ENCODE measurements at regions not wholly inside any gene's neighbourhood (a gene's known extent, or its start where the extent isn't known, plus 50 kb on each side); places are given as distances from the start of the nearest gene placed in this dataset.

DNA sequence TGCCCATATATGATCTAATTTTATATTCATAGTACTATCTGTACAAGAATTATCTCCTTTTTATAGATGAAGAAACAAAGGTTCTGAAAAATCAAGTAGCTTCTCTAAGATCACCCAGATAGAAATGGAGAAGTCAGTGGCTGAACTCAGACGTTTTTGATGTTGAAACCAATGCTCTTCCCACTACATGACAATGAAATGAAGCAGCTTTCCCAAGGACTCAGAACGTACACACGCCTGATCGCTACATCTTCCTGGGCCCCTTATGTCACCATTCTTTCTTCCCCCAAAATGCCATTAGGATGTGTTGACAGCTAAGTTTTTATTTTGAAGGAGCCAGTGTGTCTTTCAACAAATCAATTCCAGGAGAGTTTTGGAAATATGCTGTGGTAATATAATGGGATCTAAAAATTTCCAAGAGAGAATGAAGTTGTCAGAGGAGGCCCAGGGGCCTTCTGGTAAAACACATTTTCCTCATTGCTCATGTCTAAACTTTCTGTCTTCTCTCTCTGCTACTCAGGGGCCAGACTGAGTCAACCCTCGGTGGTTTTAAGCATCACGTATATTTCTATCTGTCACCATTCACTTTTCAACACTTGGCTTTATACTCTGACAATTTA, 98.1 kb upstream of the COL21A1 start:
- DNase-seq: no peak

DNA sequence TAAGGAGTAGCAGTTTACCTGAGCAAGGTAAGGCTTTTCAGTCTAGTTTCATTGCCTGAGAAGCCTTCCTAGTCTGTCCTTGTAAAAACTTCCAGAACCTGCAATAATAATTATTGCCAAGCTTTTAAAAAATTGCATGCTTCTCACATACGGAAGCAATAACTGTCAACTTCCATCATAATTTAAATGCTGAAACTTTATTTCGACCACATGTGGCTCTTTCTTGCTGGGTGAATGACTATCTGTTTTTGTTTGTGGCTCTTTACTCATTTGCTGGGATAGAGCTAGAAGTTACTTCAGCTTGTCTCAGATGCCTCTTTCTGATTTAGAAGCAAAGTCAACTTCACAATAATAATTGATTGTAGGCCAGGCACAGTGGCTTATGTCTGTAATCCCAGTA, 95.9 kb upstream of the COL21A1 start:
- DNase-seq: no peak

DNA sequence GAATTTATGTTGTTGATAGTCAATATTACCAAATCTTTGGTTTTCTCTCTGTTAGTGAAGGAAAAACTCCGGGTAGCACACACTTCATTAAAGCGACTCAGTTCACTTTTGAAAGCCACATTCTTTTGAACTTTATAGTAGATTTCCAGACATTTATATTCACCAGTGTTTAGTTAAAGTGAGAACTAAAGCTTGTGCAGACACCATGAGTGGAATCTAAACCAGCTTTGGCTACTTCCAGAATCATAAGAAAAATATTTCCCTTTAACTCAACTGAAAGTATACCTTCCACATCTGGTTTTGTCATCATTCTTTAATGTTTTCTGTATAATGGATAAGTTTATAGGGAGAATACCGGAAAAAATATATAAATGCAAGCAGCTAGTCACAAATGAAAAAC, 92.1 kb upstream of the COL21A1 start:
- no peak for DNase-seq

DNA sequence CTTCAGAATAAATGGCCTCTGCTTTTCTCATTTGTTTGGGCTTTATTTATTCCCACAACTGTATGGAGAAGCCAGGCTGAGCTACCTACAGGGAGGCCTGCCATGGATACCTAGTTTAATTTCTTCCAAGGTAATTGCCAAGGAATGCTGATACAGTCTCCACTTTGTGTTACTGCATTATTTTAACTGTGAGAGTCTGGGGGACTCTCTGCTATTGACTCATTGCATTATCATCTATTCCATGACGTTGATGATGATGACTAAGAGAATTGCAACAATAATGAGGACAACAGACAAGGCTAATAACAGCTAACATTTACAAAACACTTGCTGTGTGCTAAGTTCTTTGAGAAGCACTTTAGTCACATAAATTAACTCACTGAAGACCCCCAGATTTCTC, 88.3 kb upstream of the COL21A1 start:
- no peak for DNase-seq

DNA sequence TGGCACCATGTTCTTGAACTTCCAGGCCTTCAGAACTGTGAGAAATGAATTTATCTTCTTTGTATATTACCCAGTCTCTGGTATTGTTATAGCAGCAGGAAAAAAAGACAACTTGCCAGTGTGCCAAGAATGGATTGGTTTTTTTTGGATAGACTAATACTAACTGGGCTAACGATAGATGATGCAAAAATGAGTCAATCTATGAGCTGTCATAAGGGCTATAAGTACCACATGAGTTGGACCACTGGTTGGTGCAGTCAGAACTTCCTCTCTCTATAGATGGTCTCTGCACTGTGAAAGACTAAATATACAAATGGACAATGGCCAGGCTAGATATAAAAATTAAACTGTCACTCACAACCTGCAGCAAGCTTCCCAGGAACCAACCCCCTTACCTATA, 87.6 kb upstream of the COL21A1 start:
- DNase-seq: no peak

DNA sequence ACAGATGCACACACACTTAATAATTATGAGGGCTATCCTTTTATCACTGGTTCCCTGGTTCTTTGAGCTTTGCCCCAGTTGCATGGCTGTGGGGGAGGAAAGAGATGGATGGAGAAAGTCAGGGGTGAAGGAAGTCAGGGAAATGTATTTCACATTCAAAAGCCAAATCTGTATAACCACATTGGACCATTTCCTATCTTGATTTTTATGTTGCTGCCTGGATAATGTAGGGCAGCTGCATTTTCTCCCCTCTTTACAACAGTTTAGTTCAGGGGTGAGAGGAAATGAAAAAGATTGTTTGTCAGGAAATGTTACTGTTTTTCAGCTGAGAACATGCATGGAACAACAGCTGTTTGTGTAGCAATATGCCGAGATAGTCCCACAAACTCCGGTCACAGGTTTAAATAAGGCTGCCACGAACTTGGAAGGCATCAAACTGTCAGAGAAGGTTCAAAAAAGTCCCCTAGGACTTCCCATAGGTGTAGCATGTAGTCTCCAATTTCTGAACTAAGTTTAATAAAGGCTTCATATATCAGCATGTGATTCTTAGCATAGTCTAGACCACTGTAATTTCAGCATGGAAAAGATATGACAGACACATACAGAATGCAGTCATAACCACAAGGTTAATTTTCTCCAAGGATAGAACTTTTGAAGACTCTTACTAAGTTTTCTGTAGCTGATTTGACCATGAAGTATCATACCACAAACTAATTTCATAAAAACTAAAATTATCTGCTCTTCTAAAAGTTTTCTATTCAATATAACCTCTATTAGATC, 82.1 kb upstream of the COL21A1 start:
- no peak for DNase-seq

DNA sequence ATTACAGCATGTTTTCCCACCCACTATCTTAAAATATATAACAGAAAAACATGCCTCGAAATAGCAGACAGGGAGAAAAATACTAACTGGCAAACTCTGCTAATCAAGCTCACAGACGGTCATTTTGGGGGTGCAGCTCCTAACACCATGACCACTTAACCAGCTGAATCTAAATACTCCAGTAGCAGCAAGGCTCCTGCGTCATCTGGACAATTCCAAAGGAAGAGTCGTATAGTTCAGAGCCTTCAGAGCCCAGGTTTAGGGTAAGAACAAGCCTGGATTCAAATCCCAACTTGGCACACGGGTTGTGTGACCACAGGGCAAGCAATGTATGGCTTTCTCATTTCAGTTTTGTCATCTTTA, 81.3 kb upstream of the COL21A1 start:
- DNase-seq: no peak

DNA sequence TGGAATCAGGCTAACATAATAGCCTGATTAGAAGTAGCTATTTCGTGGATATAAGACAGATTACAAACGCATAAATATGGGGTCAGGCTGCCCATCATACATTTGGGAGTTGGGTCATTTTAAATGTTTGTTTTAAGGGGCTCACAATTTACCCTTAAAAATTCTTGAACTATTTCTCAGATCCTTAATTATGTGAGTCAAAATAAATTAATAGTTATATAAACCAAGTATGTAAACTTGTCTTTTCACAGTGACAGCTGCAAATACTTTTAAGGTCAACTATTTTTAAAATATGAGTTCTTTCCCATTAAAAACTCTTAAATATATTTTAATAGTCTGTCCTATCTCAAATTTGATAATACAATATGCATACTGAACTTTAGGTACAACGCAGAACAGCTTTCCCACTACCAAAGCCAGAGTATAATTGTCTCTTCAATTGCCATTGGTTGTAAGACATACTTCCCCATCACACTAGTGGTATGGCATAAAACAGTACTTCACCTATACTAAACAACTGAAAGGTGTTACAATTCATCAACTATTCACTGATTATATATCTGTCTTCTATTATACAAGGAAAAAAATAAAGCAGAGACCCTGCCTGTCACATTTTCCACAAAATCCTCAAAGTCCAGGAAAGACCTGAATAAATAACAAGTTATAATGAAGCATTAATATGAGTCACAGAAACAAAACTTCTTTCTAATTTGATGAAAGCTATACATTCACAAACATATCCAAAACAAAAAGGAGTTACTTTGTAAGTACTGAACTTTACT, 80.8 kb upstream of the COL21A1 start:
- DNase-seq: no peak

DNA sequence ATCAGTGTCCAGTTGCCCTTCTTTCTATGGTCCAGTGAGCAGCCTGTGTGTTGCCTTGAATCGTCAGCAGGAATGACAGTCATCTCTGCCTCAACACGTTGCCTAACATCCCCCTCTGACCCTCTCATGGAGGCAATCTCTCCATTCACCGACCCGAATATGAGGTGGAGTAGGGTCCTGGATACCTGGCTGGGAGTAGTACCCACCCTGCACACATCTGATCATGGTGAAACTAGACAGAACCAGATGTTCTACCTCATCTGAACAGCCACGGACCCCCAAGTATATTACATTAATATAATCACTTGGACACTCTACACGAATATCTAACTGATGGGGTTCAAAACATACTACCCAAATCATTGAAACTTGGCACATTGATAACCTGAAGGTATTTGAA, 77.0 kb upstream of the COL21A1 start:
- DNase-seq: no peak

DNA sequence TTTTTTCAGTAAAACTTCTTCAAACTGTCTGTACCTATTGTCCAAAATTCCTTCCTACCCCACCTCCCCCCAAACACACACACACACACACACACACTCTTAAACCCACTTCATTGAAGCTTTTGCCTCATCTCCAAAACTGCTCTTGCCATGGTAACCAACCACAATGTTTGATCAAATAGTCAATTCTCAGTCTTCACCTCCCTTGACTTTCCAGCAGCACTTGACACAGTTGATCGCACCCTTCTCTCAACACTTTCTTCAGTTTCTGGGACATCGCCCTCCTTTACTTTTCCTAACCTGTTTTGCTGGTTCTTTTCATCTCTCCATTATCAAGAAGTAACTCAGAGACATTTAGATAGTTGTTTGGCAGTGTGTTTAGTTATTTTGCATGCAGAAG, 71.5 kb upstream of the COL21A1 start:
- no peak for DNase-seq

DNA sequence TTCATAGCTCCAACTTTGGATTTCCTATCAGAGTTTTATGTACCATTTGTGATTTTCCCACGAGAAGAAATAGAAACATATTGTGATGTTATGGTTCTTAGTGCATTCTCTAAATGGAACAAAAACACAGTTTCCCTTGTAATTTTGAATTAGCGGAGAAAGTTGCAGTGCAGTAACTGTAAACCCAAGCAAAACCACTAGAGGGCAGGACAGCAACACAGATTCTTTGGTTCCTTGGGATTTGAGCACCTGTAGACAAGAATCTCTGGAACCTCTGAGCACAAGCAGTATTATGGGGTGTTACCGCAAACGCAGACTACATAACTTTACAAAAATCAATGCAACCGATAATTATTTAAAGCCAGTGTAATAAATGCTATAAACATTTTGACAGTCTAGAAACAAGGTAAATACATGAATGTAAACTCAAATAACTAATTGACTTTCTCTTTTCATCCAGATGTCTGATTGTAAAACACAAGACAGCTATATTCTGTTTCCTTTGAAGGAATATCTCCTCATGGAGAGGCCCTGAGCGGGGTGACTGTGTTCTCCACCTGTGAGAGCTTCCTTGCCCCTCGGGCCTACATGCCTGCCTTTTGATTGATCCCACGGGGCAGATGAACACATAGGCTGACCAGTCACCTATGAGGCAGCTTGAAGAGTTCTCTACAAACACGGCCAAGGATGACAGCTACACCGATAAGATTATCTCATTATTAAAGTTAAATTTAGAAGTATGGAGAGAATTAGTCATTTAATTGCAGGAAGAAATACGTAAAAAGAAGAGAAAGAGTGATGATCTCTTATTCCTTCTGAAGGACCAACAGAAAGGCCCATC, 67.5 kb upstream of the COL21A1 start:
- DNase-seq: no peak

DNA sequence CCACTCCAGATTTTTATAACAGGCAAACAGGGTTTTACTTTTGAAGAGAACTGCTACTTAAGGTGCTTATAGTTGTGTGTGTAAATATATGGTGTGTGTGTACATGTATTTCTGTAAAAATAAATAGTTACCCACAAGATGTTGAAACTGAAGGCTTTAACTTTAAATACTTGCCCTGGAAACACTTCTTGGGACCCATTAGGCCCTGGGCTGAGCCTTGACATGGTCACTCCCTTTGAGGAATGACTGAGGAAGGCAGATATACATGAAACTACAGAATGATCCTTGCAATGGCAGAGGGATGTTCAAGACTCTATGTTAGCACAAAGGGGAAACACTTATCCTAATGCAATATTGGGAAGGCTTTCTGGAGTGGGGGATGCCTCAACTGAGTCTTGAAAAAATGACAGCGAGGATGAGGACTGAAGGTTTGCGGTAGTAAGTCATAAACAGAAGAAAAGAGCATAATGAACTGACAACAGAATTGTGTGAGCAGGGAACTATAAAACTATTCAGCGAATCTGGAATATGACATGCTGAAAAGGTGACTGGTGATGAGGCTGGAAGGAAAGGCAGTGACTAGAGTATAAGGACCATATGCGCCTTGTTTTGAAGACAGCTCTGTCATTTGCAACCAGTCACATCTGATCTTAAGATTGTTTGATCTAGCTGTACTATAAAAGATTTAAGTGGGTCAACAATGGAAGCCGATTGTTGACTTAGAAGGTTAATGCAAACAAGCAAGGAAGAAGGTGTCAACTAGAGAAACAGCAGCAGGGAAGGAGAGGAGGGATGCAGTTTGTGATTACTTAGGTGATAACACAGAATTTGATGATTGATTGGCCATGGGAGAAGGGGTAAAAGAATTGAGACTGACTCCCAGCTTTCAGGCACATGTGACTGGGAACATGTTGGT, 64.4 kb upstream of the COL21A1 start:
- DNase-seq: no peak

DNA sequence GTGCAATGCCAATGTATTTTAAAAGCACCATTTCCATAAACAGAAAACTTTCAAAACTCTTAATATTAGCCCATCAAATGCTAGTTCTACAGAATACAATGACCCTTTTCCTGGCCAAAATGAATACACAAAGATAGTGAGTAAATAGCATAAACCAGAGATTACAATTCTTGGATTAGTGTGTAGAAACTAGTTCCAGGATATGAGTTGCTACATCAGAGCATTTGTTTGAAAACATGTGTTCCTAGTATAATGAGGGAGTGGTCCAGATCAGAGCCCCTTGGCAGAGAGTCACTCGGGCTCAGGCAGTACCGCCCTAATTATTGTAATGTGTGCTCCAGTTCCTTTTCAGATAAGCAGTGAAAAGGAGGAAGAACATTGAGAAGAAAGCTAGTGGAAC, 63.7 kb upstream of the COL21A1 start:
- DNase-seq: no peak

DNA sequence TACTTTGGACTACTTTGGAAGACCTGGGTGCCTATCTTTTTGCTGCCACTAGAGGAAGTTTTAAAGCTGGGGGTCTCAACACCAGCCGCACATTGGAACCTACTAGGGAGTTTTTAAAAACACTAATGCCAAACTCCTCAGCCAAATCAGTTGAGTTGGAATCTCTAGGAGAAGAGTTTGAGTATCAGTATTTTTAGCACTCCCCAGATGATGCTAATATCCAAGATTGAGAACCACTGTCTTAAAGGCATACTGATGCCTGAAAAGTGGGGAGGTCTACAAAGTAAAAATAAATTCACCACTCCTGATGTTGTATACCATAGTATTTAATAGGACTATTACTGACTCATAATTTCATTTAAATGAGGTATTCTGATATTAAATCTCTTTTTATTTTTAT, 62.9 kb upstream of the COL21A1 start:
- no peak for DNase-seq

DNA sequence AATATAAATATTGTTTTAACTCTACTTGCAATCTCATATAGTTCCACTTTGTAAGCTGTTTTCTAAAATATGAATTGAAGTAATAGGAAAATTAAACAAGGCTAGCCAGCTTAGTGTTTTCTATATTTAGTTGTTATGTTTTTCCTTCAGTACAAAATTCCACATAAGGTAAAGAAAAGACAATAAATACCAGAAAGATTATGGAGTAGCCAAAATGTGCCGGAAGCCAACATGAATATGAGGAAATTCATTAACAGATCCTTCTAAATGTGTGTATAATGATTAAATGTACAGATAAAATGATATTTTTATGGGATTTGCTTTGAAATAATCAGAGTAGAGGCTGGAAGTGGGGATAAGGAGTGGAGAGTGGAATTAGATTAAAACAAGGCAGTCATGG, 52.5 kb upstream of the COL21A1 start:
- no peak for DNase-seq

DNA sequence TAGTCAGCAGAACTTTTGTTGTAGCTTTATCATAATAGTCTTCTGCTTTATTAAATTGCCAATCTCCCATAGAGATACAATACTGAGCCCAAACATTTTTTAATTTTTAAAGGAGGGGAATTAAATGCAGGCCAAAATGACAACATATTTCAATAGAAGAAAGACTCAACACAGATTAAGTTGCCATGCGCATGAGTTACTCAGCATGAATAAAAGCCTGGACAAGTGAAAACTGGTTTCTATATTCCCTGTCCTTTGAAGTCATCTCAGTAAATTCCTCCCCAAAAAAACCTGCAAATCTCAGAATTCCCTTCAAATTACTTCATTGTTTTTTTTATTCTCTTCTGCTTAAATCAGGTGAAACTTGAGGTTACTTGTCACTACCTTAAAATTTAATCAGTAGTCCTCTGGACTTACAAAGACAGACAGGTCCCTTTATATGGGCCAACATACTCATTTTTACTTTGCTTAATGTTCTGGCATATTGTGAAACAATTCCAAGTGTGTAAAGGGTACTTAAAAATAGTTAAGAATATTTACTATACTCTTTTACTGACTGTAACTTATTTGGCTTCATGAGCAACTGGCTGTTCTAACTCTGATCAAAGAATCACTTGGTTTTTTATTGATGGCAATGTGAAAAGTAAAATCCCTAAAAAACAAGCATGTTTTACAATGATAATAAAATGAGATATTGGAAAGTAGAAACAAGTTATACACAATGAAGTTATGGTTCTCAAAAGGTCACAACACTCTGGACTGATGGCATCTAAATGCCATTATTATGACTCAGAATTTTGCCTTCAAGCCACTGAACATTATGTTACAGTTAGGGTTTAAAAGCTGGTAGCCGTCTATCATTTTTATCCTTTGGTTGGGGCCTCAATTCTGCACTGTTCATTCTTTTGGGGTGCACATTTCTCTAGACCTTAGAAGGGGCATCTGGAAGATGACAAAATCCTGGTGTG, 49.9 kb upstream of the COL21A1 start:
- no peak for DNase-seq

Measured in hippocampal formation (tissue), 2 donors.